ENCODE measurements at regions not wholly inside any gene's neighbourhood (a gene's known extent, or its start where the extent isn't known, plus 50 kb on each side); places are given as distances from the start of the nearest gene placed in this dataset.
"Not testable (repeated sequence)": the region's sequence is repeated elsewhere in the genome, so short reads cannot be mapped to it uniquely, and the experiment has no call there.

DNA sequence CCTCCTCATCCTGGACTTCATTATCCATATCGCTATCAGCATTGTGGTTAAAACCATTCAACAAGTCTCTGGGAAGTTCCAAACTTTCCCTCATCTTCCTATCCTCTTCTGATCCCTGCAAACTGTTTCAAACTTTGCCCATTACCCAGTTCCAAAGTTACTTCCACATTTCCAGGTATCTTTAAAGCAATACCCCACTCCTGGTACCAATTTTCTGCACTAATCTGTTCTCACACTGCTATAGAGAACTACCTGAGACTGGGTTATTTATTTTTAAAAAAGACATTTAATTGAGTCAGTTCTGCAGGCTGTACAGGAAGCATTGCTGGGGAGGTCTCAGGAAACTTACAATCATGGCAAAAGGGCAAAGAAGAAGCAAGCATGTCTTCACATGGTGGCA, 147.3 kb downstream of the ARL4A start:
- DNase-seq, result no peak

GRCh38 chr7:12839508-12840153, 152.2 kb downstream of the ARL4A start:
- DNase-seq, result no peak

DNA sequence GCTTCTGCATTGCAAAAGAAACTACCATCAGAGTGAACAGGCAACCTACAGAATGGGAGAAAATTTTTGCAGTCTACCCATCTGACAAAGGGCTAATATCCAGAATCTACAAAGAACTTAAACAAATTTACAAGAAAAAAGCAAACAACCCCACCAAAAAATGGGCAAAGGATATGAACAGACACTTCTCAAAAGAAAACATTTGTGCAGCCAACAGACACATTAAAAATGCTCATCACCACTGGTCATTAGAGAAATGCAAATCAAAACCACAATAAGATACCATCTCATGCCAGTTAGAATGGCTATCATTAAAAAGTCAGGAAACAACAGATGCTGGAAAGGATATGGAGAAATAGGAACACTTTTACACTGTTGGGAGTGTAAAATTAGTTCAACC, 157.3 kb downstream of the ARL4A start:
- DNase-seq, result not testable (repeated sequence)

- no peak for DNase-seq
Measured at GRCh38 chr7:12847001-12847400, 159.6 kb downstream of the ARL4A start.

DNA sequence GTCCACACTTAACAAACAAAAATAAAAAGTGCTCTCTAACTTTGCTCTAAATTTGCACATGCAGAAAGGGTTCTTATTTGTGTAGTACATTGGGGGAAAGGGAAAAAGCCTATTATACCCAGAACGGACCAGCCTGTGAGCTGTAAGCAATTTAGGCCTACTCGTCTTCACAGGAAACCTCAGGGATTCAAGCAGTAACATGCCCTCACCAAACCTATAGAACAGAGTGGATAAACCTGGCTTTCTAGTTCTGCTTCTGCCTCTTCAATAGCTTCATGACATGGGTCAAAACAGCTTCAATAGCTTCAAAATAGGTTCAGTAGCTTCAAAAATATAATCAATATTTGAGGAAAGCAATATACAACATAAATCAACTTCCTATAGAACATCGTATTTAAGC, 163.7 kb downstream of the ARL4A start:
- DNase-seq, result no peak

DNA sequence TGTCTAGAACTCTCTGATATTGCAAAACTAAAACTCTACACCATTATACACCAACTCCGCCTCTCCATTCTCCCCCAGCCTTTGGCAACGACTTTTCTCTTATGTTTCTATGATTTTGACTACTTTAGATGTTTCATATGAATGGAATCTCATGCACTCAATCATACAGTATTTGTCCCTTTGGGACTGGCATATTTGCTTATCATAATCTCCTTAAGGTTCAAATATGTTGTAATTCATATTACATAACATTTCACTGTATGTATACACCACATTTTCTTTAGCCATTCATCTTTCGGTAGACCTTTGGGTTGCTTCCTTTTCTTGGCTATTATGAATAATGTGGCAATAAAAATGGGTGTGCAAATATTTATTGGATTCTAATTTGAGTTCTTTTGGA, 164.4 kb downstream of the ARL4A start:
- DNase-seq, result no peak

- DNase-seq, result no peak
Measured at GRCh38 chr7:12855036-12855435, 167.6 kb downstream of the ARL4A start.

DNA sequence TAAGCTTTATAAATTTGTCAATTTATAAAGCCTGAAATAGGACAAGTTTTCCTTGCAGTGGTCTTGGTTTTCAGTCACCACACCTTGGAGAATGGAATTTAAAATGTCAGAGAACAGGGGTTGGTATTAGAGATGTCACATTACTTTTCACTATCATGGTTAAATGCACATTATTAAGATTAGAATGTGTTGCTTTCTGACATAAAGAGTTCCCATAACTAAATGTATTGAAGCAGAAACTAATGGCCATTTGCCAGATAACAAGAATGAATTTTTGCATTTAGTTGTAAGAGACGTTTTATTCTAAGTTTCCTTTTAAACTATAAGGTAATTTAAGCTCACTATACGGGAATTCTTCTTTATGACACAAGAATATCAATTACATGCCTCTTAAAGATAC, 172.3 kb downstream of the ARL4A start:
- DNase-seq, result no peak

- DNase-seq, result no peak
Measured at GRCh38 chr7:12861070-12861469, 173.6 kb downstream of the ARL4A start.

DNA sequence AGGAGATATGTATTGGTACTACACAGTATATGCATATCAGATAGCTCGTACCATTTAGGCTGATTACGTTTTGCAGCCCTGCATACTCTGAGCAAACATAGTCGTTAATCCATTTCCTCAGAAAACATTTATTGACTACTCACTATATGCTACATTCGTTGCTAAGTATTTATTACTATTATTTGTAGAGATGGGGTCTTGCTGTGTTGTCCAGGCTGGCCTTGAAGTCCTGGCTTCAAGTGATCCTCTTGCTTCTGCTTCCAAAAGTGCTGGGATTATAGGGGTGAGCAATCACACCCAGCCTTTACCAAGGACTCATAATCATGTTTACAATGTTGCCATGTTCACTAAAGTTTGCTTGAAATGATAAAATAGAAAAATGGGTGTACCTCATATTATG, 174.7 kb downstream of the ARL4A start:
- DNase-seq, result no peak

DNA sequence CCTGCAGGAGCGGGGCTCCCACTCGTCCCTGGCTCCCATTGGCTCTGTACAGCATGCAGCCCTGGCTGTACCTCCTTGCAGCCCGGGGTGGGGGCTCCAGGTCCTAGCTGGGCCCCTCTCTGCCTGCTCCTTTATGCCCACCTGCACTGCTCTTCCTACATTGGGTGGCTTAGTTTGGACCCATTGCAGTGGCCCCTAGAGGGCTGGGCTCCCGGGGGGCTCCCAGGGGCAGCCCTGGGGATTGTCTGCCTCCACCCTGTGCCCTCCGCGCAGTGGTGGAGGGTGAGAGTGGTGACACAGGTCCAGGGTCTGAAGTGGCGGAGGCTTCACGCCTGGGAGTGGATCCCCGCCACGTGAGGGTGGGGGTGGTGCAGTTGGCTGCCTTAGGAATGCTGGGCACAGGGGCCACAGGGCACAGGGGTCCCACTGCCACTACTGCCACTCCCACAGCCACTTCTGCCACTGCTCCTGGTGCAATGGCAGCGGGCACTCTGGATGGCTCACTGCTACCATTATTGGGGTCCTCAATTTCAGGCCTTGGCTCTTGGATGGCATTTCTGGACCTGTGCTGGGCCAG, 177.1 kb downstream of the ARL4A start:
- no peak for DNase-seq

DNA sequence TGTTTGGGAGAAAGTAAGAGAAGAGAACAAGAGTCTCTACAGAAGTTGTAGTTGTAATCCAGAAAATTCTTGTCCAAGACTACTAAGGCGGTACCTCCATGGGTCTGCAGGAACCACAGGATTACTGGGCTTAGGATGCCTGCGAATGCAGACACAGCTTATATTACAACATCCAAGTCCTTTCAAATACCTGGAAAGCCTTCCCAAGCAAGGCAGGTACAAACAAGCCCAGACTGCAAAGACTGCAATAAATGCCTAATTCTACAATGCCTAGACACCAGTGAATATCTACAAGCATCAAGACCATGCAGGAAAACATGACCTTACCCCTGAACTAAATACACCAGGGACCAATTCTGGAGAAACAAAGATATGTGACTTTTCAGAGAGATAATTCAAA, 178.2 kb downstream of the ARL4A start:
- no peak for DNase-seq

- no peak for DNase-seq
Measured at GRCh38 chr7:12866207-12866606, 178.8 kb downstream of the ARL4A start.

DNA sequence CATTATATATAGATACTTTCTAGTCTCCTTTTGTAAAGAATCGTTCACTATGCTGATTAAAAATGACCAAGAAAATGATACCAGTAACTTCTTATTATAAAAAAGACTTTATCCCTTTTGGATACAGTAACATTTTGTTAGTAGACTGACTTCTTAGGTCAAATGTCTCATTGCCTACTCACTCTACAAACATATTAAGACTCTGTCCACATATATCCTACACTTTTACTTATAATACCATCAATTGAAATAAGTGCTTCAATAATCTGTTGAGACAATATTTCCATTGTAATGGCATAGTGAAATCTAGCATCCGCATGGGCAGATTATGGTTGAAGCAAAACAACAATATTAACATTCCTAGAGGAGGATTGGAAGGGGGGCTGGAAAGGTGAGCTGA, 180.6 kb downstream of the ARL4A start:
- no peak for DNase-seq

GRCh38 chr7:12870219-12870618, 182.8 kb downstream of the ARL4A start:
- no peak for DNase-seq

DNA sequence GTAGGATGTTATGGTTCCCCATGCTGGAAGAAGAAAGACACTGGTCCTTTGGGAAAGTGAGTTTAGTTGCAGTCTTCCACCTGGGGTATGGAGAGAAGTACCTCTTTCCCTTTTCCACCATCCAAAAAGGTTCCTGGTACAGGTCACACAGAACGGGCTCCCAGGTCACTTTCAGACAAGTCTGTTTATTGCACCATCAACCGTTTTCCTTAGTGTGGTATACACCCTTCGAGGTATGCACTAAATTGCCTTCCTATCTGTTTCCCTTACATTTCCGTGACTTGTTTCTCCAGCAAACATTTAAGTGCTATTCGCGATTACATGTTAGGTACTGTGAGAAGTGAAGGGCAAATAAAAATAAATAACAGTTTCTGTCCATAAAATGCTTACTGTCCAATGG, 185.1 kb downstream of the ARL4A start:
- DNase-seq, result no peak

DNA sequence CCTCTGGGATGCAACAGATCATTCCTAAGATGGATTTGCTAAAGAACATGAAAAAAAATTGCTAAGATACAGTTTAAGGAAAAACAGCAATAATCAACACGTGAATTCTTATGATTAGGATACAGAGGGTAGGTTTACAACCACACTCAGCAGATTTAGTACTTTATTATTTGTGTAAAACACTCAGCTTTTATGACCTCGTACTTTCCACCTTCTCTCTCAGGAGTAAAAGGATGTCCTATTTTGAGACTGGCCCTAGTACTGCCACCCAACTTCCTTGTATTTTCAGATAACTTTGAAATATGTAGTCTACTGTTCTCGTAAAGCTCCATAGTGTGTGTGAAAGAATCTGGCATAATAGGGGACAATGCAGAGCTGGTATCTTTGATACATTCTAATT, 186.1 kb downstream of the ARL4A start:
- DNase-seq, result no peak

DNA sequence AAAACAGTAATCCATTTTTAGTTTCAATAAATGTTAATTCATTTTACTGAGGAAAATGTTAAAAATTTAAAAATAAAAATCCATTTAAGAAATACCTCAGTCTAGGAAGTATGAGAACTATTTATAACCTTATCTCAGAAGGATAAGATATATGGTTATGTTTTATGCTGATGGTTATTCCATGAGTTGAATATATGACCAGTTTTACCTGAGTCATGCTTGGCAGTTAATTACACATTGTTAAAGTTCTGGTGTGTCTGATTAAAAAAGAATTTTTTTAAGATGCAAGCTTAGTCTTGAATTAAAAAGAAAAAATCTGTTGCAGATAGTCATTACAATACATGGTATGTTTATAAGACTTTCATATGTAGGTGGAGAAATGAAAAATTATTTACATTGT, 191.7 kb downstream of the ARL4A start:
- DNase-seq, result no peak

GRCh38 chr7:12881712-12882111, 194.3 kb downstream of the ARL4A start:
- no peak for DNase-seq

GRCh38 chr7:12882710-12883109, 195.3 kb downstream of the ARL4A start:
- DNase-seq, result no peak

GRCh38 chr7:12884033-12884432, 196.6 kb downstream of the ARL4A start:
- DNase-seq, result no peak

DNA sequence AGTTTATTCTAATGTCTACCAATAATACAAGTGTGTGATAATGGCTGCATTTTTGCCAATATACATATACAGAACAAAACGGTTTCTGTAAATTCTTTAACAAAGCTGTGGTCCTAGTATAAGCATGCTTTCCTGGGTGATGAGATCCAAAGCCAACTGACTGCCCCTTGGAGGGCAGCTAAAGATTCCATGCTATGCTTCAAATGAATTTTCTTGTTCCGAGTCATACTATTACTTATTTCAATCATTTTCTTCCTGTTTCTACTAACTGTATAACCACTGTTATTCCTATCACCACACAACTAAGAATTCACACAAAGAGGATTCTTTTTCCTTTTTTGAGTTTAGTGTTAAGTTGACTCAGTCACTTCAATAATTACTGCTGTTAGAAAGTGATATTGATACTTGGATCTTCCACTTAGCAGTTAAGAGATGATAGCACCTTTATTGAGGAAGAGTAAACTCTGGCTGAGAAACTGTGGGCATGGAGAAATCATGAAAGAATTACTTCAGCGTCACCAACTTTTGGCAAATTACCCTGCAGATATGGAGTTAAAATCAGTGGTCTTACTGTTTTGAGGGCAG, 197.5 kb downstream of the ARL4A start:
- DNase-seq, result no peak

DNA sequence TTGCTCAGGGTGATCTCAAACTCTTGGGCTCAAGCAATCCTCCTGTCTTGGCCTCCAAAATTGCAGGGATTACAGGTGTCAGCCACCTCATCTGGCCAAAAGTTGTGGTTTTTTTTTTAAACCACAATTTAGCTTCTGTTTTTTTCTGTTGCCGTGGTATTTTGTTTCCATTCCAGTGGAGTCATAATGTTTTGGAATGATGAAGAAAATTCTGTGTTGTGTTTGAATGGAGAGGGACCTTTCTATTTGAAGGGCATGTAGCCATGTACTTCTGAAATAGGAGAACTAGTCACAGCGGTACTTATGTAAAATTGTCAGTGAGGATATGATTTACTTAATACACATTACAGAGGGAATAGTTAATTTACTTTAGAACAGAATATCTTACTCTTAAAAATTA, 201.3 kb downstream of the ARL4A start:
- no peak for DNase-seq

GRCh38 chr7:12889391-12889790, 202.0 kb downstream of the ARL4A start:
- DNase-seq, result no peak

DNA sequence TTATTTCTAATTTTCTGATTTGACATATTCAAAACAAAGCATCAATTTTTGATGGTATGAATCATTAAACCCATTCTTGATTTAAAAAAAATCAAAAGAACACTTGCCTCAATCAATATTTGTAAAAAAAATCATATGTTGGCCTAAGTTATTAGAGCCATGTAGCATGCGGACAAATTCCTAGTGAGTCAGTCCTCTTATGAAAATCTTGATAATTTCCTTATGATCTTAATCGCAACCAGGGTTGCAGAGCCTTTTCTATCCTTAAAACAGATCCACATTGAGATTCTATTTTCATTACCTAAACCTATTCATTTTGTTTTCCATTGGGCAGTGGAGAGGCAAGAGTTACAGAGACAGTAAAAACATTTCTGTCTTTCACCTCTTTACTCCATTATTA, 203.2 kb downstream of the ARL4A start:
- no peak for DNase-seq

All from NCI-H2029 (cell line).